Activated CD8-positive, alpha-beta T cell treated with anti-CD3 and anti-CD28 coated beads for 36 hours (primary cell): ENCODE measurements at regions not wholly inside any gene's neighbourhood (a gene's known extent, or its start where the extent isn't known, plus 50 kb on each side); places are given as distances from the start of the nearest gene placed in this dataset.

ENCODE experiments used
- ATAC-seq: fragments of 200-7000 bp; cut with Tn5 transposase; one replicate; pipeline ENCODE4 v1.10.0; 2021; ENCODE audit warnings: mild to moderate bottlenecking, moderate library complexity
- CTCF ChIA-PET: fragments of 350-600 bp; sonication (Branson Sonifier 250); formaldehyde crosslinking; loops from one replicate; lab custom pipeline; 2021; ENCODE audit warnings: antibody characterized with exemption; lab: Charles Lee
- POLR2A ChIA-PET: fragments of 350-600 bp; sonication (Branson Sonifier 250); formaldehyde crosslinking; loops from one replicate; lab custom pipeline; 2021; ENCODE audit warnings: antibody characterized with exemption; lab: Charles Lee
- DNase-seq: peaks from one replicate; pipeline ENCODE4 v3.0.0-alpha.2; 2020
- H3K27ac Mint-ChIP-seq: one replicate; pipeline ENCODE4 v1.8.0; 2021; ENCODE audit warnings: mild to moderate bottlenecking, mixed read lengths
- H3K27me3 Mint-ChIP-seq: one replicate; pipeline ENCODE4 v1.8.0; 2021; ENCODE audit warnings: mixed read lengths
- H3K36me3 Mint-ChIP-seq: one replicate; pipeline ENCODE4 v1.8.0; 2021; ENCODE audit warnings: low read depth, mixed read lengths
- H3K4me1 Mint-ChIP-seq: one replicate; pipeline ENCODE4 v1.8.0; 2021; ENCODE audit warnings: low read depth, mixed read lengths
- H3K4me3 Mint-ChIP-seq: one replicate; pipeline ENCODE4 v1.8.0; 2021; ENCODE audit warnings: mild to moderate bottlenecking, moderate library complexity, mixed read lengths
- H3K9me3 Mint-ChIP-seq: one replicate; pipeline ENCODE4 v1.8.0; 2021; ENCODE audit warnings: mixed read lengths
- intact Hi-C: fragments of 100-400 bp; cut with micrococcal nuclease; formaldehyde crosslinking; loops from one replicate; pipeline ENCODE4 v1.10.0; 2022
- TF ChIP-seq, protein P1 (sequence below): fragments of 200-600 bp; IDR thresholded peaks from one replicate; pipeline ENCODE4 v1.8.0; 2022; ENCODE audit warnings: antibody characterized with exemption, mild to moderate bottlenecking

DNA sequence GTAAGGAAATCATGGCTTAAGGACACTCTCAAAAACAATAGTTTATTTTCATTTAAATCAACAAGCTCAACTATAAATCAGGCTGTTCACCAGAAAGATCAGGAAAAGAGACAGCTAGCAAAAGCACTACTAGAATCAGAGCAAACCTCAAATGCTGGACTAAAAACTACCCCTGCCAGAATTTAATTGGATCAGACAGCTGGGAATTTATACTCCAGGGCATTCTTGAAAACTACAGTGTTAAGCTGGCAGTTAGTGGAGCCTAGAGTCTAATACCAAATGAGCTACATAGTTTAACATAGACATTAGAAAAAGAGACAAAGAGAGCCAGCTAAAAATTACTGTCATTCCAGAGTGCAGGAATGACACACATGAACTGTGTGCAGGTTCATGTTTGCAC, 1016.4 kb upstream of the CRIM1 start:
- ChIA-PET POLR2A (no interaction called here), CTCF (interaction anchor here (1.5 kb wide), 1 partner anchor 72 kb away, joined by 3 read pairs; no protein-coding TSS in a partner anchor)
- intact Hi-C loops, result no loop called here
- no peak overlapping the region for H3K27ac Mint-ChIP-seq
- H3K4me3 Mint-ChIP-seq, result no peak overlapping the region
- H3K4me1 Mint-ChIP-seq, result no peaks in the 10 kb centered on the region
- no peaks in the 10 kb centered on the region for H3K9me3 Mint-ChIP-seq
- ATAC-seq (no peak), DNase-seq (no peak)
- no peaks in the 10 kb centered on the region for H3K27me3 Mint-ChIP-seq
- TF ChIP-seq, protein P1, sequence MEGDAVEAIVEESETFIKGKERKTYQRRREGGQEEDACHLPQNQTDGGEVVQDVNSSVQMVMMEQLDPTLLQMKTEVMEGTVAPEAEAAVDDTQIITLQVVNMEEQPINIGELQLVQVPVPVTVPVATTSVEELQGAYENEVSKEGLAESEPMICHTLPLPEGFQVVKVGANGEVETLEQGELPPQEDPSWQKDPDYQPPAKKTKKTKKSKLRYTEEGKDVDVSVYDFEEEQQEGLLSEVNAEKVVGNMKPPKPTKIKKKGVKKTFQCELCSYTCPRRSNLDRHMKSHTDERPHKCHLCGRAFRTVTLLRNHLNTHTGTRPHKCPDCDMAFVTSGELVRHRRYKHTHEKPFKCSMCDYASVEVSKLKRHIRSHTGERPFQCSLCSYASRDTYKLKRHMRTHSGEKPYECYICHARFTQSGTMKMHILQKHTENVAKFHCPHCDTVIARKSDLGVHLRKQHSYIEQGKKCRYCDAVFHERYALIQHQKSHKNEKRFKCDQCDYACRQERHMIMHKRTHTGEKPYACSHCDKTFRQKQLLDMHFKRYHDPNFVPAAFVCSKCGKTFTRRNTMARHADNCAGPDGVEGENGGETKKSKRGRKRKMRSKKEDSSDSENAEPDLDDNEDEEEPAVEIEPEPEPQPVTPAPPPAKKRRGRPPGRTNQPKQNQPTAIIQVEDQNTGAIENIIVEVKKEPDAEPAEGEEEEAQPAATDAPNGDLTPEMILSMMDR, result no peak
- no peaks in the 10 kb centered on the region for H3K36me3 Mint-ChIP-seq

DNA sequence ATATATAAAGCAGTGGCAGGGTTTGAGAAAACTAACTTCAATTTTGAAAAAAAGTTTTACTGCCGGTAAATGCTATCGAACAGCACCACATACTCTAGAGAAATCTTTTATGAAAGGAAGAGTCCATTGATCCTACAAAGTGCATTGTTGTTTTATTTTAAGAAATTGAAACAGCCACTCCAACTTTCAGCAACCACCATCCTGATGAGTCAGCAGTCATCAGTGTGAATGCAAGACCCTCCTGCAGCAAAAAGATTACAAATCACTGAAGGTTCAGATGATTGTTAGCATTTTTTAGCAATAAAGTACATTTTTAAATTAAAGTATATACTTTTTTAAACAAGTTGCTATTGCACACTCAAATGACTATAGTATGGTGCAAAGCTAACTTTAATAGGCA, 1017.7 kb upstream of the CRIM1 start:
- DNase-seq (no peak), ATAC-seq (no peak)
- intact Hi-C loops, result no loop called here
- Mint-ChIP-seq H3K27me3 (no peaks in the 10 kb centered on the region), H3K4me1 (no peaks in the 10 kb centered on the region), H3K4me3 (no peak overlapping the region), H3K36me3 (no peaks in the 10 kb centered on the region), H3K27ac (no peak overlapping the region), H3K9me3 (no peaks in the 10 kb centered on the region)
- ChIA-PET CTCF (no interaction called here), POLR2A (interaction anchor here (0.7 kb wide), 1 partner anchor 333 kb away, joined by 3 read pairs; no protein-coding TSS in a partner anchor)
- TF ChIP-seq, protein P1, result no peak

DNA sequence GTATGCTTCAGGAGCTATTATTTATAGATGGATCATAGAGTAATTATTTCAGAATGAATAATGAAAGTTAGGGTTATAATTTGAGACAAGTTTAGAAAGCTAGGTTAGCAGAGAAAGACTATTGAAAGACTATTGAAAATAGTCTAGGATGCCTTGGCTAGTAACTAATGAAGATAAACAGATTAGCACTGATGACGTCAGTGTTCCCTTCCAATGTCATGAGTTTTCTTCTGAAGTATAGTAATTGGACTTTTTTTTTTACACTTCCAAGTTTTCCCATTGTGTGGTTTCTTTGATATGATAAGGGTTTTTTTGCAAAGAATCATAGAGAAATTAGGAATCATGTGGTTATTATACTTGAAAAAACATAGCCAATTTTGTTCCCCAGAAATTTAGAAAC, 1041.5 kb upstream of the CRIM1 start:
- CTCF ChIA-PET, result no interaction called here
- Mint-ChIP-seq H3K4me3 (no peak overlapping the region), H3K36me3 (no peaks in the 10 kb centered on the region), H3K4me1 (no peaks in the 10 kb centered on the region), H3K27me3 (no peaks in the 10 kb centered on the region), H3K9me3 (no peaks in the 10 kb centered on the region), H3K27ac (no peak overlapping the region)
- no peak for ATAC-seq
- TF ChIP-seq, protein P1, result no peak
- no peak for DNase-seq
- intact Hi-C loops, result no loop called here
- POLR2A ChIA-PET, result no interaction called here

GRCh38 chr2:35301369-35301768, 1054.2 kb upstream of the CRIM1 start:
- CTCF ChIA-PET, result no interaction called here
- DNase-seq, result no peak
- ATAC-seq, result no peak
- TF ChIP-seq, protein P1, result no peak
- intact Hi-C loops, result no loop called here
- Mint-ChIP-seq H3K9me3 (peaks cover 6% of the 10 kb centered on the region), H3K27me3 (no peaks in the 10 kb centered on the region), H3K27ac (no peak overlapping the region), H3K4me3 (no peak overlapping the region), H3K36me3 (no peaks in the 10 kb centered on the region), H3K4me1 (no peaks in the 10 kb centered on the region)
- POLR2A ChIA-PET, result no interaction called here

DNA sequence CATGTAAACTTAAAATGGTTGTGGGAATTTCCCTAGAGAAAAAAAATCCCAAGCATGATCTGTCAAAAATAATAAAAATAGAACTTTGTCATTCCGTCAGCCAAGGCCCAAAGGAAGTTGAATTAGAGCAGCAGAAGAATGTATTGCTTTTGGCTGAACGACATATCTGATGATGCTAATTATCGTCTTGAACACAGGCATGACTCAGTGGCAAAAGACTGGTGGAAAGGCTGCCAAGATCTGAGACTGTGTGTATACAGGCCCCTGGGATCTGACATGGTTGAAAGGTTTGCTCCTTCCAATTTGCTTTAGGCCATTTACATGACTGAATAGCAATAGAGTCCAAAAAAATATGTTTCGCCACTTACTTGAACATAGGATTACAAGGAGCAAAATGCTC, 1057.1 kb upstream of the CRIM1 start:
- POLR2A ChIA-PET, result no interaction called here
- CTCF ChIA-PET, result interaction anchor here (1.7 kb wide), 1 partner anchor 113 kb away, joined by 4 read pairs; no protein-coding TSS in a partner anchor
- ATAC-seq (no peak), DNase-seq (no peak)
- Mint-ChIP-seq H3K27me3 (no peaks in the 10 kb centered on the region), H3K27ac (no peak overlapping the region), H3K4me1 (no peaks in the 10 kb centered on the region), H3K36me3 (no peaks in the 10 kb centered on the region), H3K9me3 (peaks cover 6% of the 10 kb centered on the region), H3K4me3 (no peak overlapping the region)
- intact Hi-C loops, result no loop called here
- TF ChIP-seq, protein P1, result no peak
